Left kidney (tissue), 1 donor: ENCODE measurements at regions not wholly inside any gene's neighbourhood (a gene's known extent, or its start where the extent isn't known, plus 50 kb on each side); places are given as distances from the start of the nearest gene placed in this dataset.
"Not testable (repeated sequence)": the region's sequence is repeated elsewhere in the genome, so short reads cannot be mapped to it uniquely, and the experiment has no call there.

ENCODE experiments used
- DNase-seq: peaks from one replicate; pipeline ENCODE4 v3.0.0-alpha.2; 2013

- peak; percentile 13 for DNase-seq
These were observed 88.7 kb upstream of the TNIK start for GRCh38 chr3:171548917-171549316.

GRCh38 chr3:171543759-171544300, 83.6 kb upstream of the TNIK start:
- no peak for DNase-seq

- DNase-seq = no peak
These were observed 82.8 kb upstream of the TNIK start for GRCh38 chr3:171542976-171543375.

- DNase-seq = no peak
These were observed 81.4 kb upstream of the TNIK start for GRCh38 chr3:171541647-171542046.

GRCh38 chr3:171541181-171541580, 81.0 kb upstream of the TNIK start:
- no peak for DNase-seq

- no peak for DNase-seq
These were observed 75.6 kb upstream of the TNIK start for GRCh38 chr3:171535799-171536198.

GRCh38 chr3:171535133-171535532, 74.9 kb upstream of the TNIK start:
- no peak for DNase-seq

GRCh38 chr3:171533702-171534101, 73.5 kb upstream of the TNIK start:
- DNase-seq = no peak

- no peak for DNase-seq
These were observed 72.1 kb upstream of the TNIK start for GRCh38 chr3:171532294-171532693.

GRCh38 chr3:171531716-171532115, 71.5 kb upstream of the TNIK start:
- no peak for DNase-seq

GRCh38 chr3:171528102-171528501, 67.9 kb upstream of the TNIK start:
- no peak for DNase-seq

- DNase-seq = no peak
These were observed 66.7 kb upstream of the TNIK start for GRCh38 chr3:171526869-171527268.

GRCh38 chr3:171526146-171526545, 65.9 kb upstream of the TNIK start:
- DNase-seq = no peak

GRCh38 chr3:171525437-171525836, 65.2 kb upstream of the TNIK start:
- no peak for DNase-seq

- DNase-seq = no peak
These were observed 64.7 kb upstream of the TNIK start for GRCh38 chr3:171524921-171525310.

GRCh38 chr3:171522651-171523050, 62.4 kb upstream of the TNIK start:
- DNase-seq = no peak

GRCh38 chr3:171519423-171519822, 59.2 kb upstream of the TNIK start:
- not testable (repeated sequence) for DNase-seq

- no peak for DNase-seq
These were observed 56.6 kb upstream of the TNIK start for GRCh38 chr3:171516765-171517164.

GRCh38 chr3:171514466-171514865, 54.3 kb upstream of the TNIK start:
- no peak for DNase-seq

GRCh38 chr3:171511450-171511849, 51.2 kb upstream of the TNIK start:
- DNase-seq = no peak
